GM18498 (cell line): ENCODE measurements at regions not wholly inside any gene's neighbourhood (a gene's known extent, or its start where the extent isn't known, plus 50 kb on each side); places are given as distances from the start of the nearest gene placed in this dataset.

Experiments used
- ATAC-seq: cut with Tn5 transposase; IDR thresholded peaks from one replicate; pipeline ENCODE4 v1.9.1; 2021; ENCODE audit warnings: mild to moderate bottlenecking, moderate library complexity; ENCODE audit not compliant: unreplicated experiment

- no peak for ATAC-seq
These were observed 232.1 kb downstream of the LOXHD1 start for GRCh38 chr18:46424898-46425297.

- ATAC-seq = no peak
These were observed 231.5 kb downstream of the LOXHD1 start for GRCh38 chr18:46425511-46425910.

GRCh38 chr18:46426021-46426678, 230.9 kb downstream of the LOXHD1 start:
- no peak for ATAC-seq

- ATAC-seq = no peak
These were observed 230.4 kb downstream of the LOXHD1 start for GRCh38 chr18:46426679-46427047.
